A172 (cell line): ENCODE measurements at regions not wholly inside any gene's neighbourhood (a gene's known extent, or its start where the extent isn't known, plus 50 kb on each side); places are given as distances from the start of the nearest gene placed in this dataset.
"Not testable (repeated sequence)": the region's sequence is repeated elsewhere in the genome, so short reads cannot be mapped to it uniquely, and the experiment has no call there.

ENCODE experiments used
- DNase-seq: peaks from one replicate; pipeline ENCODE4 v3.0.0-alpha.2; 2015; ENCODE audit warnings: low spot score

- DNase-seq: not testable (repeated sequence)
Observed at GRCh38 chr22:11017108-11017507, 4510.9 kb upstream of the OR11H1 start.

DNA sequence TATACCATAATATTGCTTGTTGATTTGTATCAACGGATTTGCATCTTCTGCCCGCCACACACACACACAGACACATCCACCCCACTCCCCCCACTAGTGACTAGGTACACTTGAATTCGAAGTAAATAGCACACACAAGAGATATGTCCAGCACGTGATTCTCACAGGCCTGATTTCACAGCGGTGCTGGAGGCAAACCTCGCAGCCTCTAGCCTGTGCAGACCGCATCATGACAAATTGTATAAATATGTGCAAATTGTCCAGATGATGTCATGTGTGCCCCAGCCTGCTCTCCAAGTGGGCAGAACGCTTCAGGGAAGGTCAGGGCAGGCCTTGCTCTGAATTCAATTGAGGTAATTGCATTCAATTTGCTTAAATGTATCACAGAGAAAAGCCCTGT lies 4507.5 kb upstream of the OR11H1 start:
- DNase-seq: not testable (repeated sequence)

GRCh38 chr22:11026541-11026940 lies 4501.5 kb upstream of the OR11H1 start:
- not testable (repeated sequence) for DNase-seq

DNA sequence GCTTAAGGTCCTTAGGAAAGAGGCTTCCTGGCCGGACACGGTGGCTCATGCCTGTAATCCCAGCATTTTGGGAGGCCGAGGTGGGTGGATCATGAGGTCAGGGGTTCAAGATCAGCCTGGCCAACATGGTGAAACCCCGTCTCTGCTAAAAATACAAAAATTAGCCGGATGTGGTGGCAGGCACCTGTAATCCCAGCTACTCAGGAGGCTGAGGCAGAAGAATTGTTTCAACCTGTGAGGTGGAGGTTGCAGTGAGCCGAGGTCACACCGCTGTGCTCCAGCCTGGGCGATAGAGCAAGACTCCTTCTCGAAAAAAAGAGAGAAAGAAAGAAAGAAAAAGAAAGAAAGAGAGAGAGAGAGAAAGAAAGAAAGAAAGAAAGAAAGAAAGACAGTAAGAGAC lies 4500.9 kb upstream of the OR11H1 start:
- not testable (repeated sequence) for DNase-seq

- not testable (repeated sequence) for DNase-seq
Observed at GRCh38 chr22:11027532-11027931, 4500.5 kb upstream of the OR11H1 start.

- not testable (repeated sequence) for DNase-seq
Observed at GRCh38 chr22:11028180-11028579, 4499.8 kb upstream of the OR11H1 start.

- not testable (repeated sequence) for DNase-seq
Observed at GRCh38 chr22:11029534-11029933, 4498.5 kb upstream of the OR11H1 start.

- DNase-seq: not testable (repeated sequence)
Observed at GRCh38 chr22:11029967-11030366, 4498.0 kb upstream of the OR11H1 start.

GRCh38 chr22:11030571-11031410 lies 4497.2 kb upstream of the OR11H1 start:
- not testable (repeated sequence) for DNase-seq

- not testable (repeated sequence) for DNase-seq
Observed at GRCh38 chr22:11032115-11032514, 4495.9 kb upstream of the OR11H1 start.

GRCh38 chr22:11034660-11034987 lies 4493.4 kb upstream of the OR11H1 start:
- DNase-seq: not testable (repeated sequence)

- not testable (repeated sequence) for DNase-seq
Observed at GRCh38 chr22:11035031-11035873, 4492.7 kb upstream of the OR11H1 start.

- not testable (repeated sequence) for DNase-seq
Observed at GRCh38 chr22:11037314-11037713, 4490.7 kb upstream of the OR11H1 start.

DNA sequence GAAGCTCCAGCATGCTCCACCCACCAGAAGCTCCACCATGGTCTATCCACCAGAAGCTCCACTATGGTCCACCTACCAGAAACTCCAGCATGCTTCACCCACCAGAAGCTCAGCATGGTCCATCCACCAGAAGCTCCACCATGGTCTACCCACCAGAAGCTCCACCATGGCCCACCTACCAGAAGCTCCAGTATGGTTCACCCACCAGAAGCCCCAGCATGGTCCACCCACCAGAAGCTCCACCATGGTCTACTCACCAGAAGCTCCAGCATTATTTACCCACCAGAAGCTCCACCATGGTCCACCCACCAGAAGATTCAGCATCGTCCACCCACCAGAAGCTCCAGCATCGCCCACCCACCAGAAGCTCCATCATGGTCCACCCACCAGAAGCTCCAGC lies 4490.2 kb upstream of the OR11H1 start:
- not testable (repeated sequence) for DNase-seq

- not testable (repeated sequence) for DNase-seq
Observed at GRCh38 chr22:11038786-11039185, 4489.2 kb upstream of the OR11H1 start.

DNA sequence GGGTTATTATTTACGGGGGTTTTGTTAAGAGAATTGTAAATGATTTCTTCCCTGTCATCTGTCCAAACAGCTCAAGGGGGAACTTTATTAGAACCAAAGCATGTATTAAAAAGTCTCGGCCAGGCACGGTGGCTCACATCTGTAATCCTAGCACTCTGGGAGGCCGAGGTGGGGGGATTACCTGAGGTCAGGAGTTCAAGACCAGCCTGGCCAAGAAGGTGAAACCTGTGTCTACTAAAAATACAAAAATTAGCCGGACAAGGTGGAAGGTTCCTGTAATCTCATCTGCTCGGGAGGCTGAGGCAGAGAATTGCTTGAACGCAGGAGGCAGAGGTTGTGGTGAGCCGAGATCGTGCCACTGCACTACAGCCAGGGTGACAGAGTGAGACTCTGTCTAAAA lies 4486.6 kb upstream of the OR11H1 start:
- not testable (repeated sequence) for DNase-seq

DNA sequence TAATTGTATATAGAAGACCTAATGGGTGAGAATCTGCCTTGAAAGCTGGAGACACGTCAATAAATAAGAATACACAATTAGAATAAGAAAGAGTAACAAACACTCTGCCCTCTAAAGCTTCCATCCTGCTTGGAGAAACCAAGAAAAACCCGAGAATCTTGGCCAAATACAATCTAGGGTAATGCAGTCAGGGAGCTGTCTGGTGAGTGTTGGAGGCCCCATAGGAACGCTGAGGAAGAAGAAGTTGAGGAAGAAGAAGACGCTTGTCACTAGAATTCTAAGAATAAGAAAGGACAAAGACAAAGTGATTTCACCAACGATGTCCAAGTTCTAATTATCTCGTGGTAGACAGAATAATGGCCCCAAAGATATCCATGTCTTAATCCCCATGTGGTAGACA lies 4485.9 kb upstream of the OR11H1 start:
- no peak for DNase-seq

DNA sequence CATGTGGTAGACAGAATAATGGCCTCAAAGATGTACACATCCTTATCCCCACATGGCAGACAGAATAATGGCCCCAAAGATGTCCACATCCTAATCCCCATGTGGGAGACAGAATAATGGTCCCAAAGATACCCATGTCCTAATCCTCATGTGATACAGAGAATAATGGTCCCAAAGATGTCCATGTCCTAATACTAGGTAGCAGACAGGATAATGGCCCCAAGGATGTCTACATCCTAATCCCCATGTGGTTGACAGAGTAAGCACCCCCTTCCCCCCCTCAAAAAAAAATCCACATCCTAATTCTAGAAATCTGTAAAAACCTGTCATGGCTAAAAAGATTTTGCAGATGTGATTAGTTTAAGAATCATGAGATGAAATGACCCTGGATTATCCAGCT lies 4484.7 kb upstream of the OR11H1 start:
- not testable (repeated sequence) for DNase-seq

DNA sequence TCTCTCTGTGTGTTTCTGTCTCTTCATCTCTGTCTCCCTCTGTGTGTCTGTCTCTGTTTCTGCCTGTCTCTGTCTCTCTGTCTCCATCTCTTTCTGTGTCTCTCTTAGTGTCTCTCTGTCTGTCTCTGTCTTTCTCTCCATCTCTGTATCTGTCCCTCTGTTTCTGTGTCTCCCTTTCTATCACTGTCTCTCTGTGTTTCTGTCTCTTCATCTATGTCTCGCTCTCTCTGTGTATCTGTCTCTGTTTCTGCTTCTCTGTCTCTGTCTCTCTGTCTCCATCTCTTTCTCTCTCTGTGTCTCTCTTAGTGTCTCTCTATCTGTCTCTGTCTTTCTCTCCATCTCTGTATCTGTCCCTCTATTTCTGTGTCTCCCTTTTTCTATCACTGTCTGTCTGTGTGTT lies 4479.1 kb upstream of the OR11H1 start:
- not testable (repeated sequence) for DNase-seq

DNA sequence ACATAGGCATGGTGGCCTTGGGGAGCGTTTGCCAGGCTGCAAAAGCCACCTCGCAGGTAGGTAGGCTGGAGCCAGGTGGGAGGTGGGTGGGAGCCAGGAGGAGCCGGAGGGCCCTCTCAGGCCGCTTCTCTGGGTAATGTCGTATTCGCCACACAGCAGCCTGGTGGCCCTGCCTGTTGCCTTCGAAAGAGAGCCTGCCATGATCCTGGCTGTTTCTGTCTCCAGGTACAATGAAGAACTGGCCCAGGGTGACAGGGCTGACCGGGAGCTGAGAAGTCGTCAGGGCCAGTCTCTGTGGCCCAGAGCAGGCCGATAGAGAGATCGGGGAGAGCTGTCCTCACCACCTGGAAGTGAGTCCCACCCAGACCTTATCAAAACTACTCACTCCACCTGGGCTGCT lies 4477.8 kb upstream of the OR11H1 start:
- DNase-seq: not testable (repeated sequence)

DNA sequence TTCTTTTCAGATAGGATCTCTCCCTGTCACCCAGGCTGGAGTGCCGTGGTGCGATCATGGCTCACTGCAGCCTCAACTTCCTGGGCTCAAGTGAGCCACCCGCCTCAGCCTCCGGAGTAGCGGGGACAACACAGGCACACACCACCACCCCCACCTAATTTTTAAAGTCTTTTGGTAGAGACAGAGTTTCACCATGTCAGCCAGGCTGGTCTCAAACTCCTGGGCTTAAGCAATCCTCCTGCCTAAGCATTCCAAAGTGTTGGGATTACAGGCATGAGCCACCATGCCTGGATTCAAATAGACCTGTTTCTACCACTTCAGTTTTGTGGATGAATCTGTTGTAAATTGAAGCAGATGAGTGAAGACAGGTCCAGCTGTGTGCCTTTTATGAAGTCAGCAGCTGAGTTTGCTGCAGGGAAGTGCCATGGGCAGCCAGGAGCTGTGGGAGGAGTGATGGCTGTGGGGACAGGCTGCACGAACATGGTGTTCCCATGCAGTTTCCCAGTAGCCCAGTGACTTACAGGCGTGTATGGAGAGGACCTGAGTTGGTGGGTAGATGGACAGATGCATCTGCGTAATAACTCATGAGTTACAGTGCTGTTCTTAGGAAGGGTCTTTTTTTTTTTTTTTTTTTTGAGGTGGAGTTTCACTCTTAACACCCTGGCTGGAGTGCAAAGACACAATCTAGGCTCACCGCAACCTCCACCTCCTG lies 4476.4 kb upstream of the OR11H1 start:
- DNase-seq: not testable (repeated sequence)
